ENCODE measurements at regions not wholly inside any gene's neighbourhood (a gene's known extent, or its start where the extent isn't known, plus 50 kb on each side); places are given as distances from the start of the nearest gene placed in this dataset.
A peak's percentile ranks its signal among the peaks of the same experiment; 100 is the strongest.

GRCh38 chr2:215775106-215775505 is 238.2 kb downstream of the MREG start:
- H3K27me3 ChIP-seq (ENCODE audit: insufficient read depth) = no peaks in the 10 kb centered on the region
- peaks cover 0 to 38% of the 10 kb centered on the region in 2 experiments; a peak in 3 of 4 replicates for H3K4me1 ChIP-seq (ENCODE audit: control insufficient read depth in 1 of 2, insufficient read depth in 2 of 2, low read depth in 1 of 2, low read length in 1 of 2)
- no peaks in the 10 kb centered on the region for H3K79me2 ChIP-seq (ENCODE audit: insufficient read depth)
- no peaks in the 10 kb centered on the region for H3K9me2 ChIP-seq
- no peak overlapping the region for H3K4me2 ChIP-seq
- TF ChIP-seq POLR2AphosphoS5 (IDR thresholded peaks at IDR 0.05; ENCODE audit: low read depth, low read length) = no peak
- TF ChIP-seq NRF1 (IDR thresholded peaks at IDR 0.05; ENCODE audit: low read depth, low read length) = no peak
- no peak for TF ChIP-seq RCOR1 (IDR thresholded peaks at IDR 0.05; ENCODE audit: low read length)
- TF ChIP-seq CHD2 (IDR thresholded peaks at IDR 0.05; ENCODE audit: low read length, partially characterized antibody) = no peak
- TF ChIP-seq, protein P1, sequence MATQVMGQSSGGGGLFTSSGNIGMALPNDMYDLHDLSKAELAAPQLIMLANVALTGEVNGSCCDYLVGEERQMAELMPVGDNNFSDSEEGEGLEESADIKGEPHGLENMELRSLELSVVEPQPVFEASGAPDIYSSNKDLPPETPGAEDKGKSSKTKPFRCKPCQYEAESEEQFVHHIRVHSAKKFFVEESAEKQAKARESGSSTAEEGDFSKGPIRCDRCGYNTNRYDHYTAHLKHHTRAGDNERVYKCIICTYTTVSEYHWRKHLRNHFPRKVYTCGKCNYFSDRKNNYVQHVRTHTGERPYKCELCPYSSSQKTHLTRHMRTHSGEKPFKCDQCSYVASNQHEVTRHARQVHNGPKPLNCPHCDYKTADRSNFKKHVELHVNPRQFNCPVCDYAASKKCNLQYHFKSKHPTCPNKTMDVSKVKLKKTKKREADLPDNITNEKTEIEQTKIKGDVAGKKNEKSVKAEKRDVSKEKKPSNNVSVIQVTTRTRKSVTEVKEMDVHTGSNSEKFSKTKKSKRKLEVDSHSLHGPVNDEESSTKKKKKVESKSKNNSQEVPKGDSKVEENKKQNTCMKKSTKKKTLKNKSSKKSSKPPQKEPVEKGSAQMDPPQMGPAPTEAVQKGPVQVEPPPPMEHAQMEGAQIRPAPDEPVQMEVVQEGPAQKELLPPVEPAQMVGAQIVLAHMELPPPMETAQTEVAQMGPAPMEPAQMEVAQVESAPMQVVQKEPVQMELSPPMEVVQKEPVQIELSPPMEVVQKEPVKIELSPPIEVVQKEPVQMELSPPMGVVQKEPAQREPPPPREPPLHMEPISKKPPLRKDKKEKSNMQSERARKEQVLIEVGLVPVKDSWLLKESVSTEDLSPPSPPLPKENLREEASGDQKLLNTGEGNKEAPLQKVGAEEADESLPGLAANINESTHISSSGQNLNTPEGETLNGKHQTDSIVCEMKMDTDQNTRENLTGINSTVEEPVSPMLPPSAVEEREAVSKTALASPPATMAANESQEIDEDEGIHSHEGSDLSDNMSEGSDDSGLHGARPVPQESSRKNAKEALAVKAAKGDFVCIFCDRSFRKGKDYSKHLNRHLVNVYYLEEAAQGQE (IDR thresholded peaks at IDR 0.05; ENCODE audit: low read depth, low read length) = no peak
- TF ChIP-seq YY1 (IDR thresholded peaks at IDR 0.05; ENCODE audit: low read depth) = no peak
- TF ChIP-seq USF1 (IDR thresholded peaks at IDR 0.05; ENCODE audit: borderline replicate concordance, low read depth) = no peak
- TF ChIP-seq GATA2 (CRISPR knock-in tag; IDR thresholded peaks at IDR 0.05) = no peak
- no peak for TF ChIP-seq SMC3 (IDR thresholded peaks at IDR 0.05; ENCODE audit: low read depth, low read length)
- no peak for TF ChIP-seq EZH2phosphoT487 (IDR thresholded peaks at IDR 0.05; ENCODE audit: borderline replicate concordance, low read depth)
- no peak overlapping the region for H3K27ac ChIP-seq (ENCODE audit: low read depth in 2 of 2, low read length in 1 of 2)
- no peak overlapping the region for H3K4me3 ChIP-seq (ENCODE audit: low read depth in 2 of 2, low read length in 1 of 2)
- WGBS (ENCODE audit: low lambda C conversion rate) = 72% methylated on average over 4 of the region's 4 CpGs
- no peaks in the 10 kb centered on the region for H3K36me3 ChIP-seq (replicated peaks in 1 of 2; ENCODE audit: control insufficient read depth in 1 of 2, insufficient read depth in 2 of 2, low read length in 1 of 2)
- no peak overlapping the region for H3K9ac ChIP-seq
- no peak for DNase-seq
- ChIA-PET POLR2A (no interaction called here), CTCF (no interaction called here)
- no peaks in the 10 kb centered on the region for H3K9me3 ChIP-seq
- H4K20me1 ChIP-seq (ENCODE audit: insufficient read depth) = no peaks in the 10 kb centered on the region
- peaks cover 12% of the 10 kb centered on the region for H3F3A ChIP-seq (replicated peaks; ENCODE audit: insufficient read depth)
- H2AFZ ChIP-seq (ENCODE audit: low read depth) = no peak overlapping the region

- Histone ChIP-seq H2AFZ (ENCODE audit: low read depth) (0 out of 2 replicates have a peak overlapping the region, but pooled peaks have one; percentile 16), H3K4me2 (no peak overlapping the region)
- no peak for TF ChIP-seq EP300 (IDR thresholded peaks at IDR 0.05; ENCODE audit: borderline replicate concordance in 1 of 2, low read depth in 1 of 2, low read length in 1 of 2)
- TF ChIP-seq MEF2A (IDR thresholded peaks at IDR 0.05; ENCODE audit: borderline replicate concordance, low read depth) = no peak
- no peak for TF ChIP-seq RFX5 (IDR thresholded peaks at IDR 0.05; ENCODE audit: low read length)
- TF ChIP-seq FOXM1 (IDR thresholded peaks at IDR 0.05; ENCODE audit: low read depth) = no peak
- TF ChIP-seq TCF12 (IDR thresholded peaks at IDR 0.05) = peak; percentile 8; the same call in 1 of the 2 replicates
- TF ChIP-seq, protein P1 (IDR thresholded peaks at IDR 0.05; ENCODE audit: low read depth, low read length) = no peak
- TF ChIP-seq, protein P2, sequence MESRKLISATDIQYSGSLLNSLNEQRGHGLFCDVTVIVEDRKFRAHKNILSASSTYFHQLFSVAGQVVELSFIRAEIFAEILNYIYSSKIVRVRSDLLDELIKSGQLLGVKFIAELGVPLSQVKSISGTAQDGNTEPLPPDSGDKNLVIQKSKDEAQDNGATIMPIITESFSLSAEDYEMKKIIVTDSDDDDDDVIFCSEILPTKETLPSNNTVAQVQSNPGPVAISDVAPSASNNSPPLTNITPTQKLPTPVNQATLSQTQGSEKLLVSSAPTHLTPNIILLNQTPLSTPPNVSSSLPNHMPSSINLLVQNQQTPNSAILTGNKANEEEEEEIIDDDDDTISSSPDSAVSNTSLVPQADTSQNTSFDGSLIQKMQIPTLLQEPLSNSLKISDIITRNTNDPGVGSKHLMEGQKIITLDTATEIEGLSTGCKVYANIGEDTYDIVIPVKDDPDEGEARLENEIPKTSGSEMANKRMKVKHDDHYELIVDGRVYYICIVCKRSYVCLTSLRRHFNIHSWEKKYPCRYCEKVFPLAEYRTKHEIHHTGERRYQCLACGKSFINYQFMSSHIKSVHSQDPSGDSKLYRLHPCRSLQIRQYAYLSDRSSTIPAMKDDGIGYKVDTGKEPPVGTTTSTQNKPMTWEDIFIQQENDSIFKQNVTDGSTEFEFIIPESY (IDR thresholded peaks at IDR 0.05; ENCODE audit: borderline replicate concordance, low read depth) = no peak
- TF ChIP-seq NRF1 (IDR thresholded peaks at IDR 0.05; ENCODE audit: low read depth, low read length) = no peak
- TF ChIP-seq TEAD4 (IDR thresholded peaks at IDR 0.05; ENCODE audit: borderline replicate concordance, insufficient read depth) = no peak
Observed at GRCh38 chr2:215773728-215774127, 239.6 kb downstream of the MREG start.

More at GRCh38 chr2:215773728-215774127, 239.6 kb downstream of the MREG start:
- Histone ChIP-seq H3F3A (replicated peaks; ENCODE audit: insufficient read depth) (peaks cover 12% of the 10 kb centered on the region), H3K27me3 (ENCODE audit: insufficient read depth) (no peaks in the 10 kb centered on the region), H3K9me3 (no peaks in the 10 kb centered on the region), H3K36me3 (replicated peaks in 1 of 2; ENCODE audit: control insufficient read depth in 1 of 2, insufficient read depth in 2 of 2, low read length in 1 of 2) (no peaks in the 10 kb centered on the region), H3K4me3 (ENCODE audit: low read depth in 2 of 2, low read length in 1 of 2) (no peak overlapping the region), H4K20me1 (ENCODE audit: insufficient read depth) (no peaks in the 10 kb centered on the region), H3K27ac (ENCODE audit: low read depth in 2 of 2, low read length in 1 of 2) (peak overlapping the region in 1 of 2 experiments; percentile 75; a peak in 2 of 4 replicates), H3K9ac (no peak overlapping the region), H3K79me2 (ENCODE audit: insufficient read depth) (no peaks in the 10 kb centered on the region), H3K4me1 (ENCODE audit: control insufficient read depth in 1 of 2, insufficient read depth in 2 of 2, low read depth in 1 of 2, low read length in 1 of 2) (peaks cover 0 to 38% of the 10 kb centered on the region in 2 experiments; a peak in 3 of 4 replicates), H3K9me2 (no peaks in the 10 kb centered on the region)
- POLR2A ChIA-PET = no interaction called here
- 65% methylated on average over 2 of the region's 2 CpGs for WGBS (ENCODE audit: low lambda C conversion rate)
- CTCF ChIA-PET = no interaction called here
- no peak for DNase-seq

Data from SK-N-SH (cell line).